ENCODE measurements at regions not wholly inside any gene's neighbourhood (a gene's known extent, or its start where the extent isn't known, plus 50 kb on each side); places are given as distances from the start of the nearest gene placed in this dataset.

DNA sequence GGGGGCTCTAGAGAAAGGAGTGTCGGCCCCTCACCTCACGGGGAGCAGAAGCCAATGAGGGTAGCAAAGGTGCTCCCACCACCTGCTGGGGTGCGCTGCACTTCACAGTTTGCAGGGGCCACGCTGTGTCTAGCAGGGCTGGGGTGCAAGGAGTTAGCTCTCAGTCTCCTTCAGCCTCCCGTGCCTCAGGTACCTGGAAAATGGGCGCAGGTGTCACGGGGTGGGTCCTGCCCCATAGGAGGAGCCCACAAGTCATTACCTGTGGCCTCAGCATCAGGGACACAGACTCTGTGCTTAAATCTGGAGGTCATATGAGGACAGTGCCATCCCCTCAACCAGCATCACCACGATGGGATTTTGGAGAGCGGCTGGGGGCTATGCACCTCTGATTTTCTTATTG, 326.7 kb downstream of the ADGRD1 start:
- no peak for TF ChIP-seq TAF1 (IDR thresholded peaks at IDR 0.05; ENCODE audit: borderline replicate concordance, insufficient read depth, low read length)
- TF ChIP-seq, protein P1, sequence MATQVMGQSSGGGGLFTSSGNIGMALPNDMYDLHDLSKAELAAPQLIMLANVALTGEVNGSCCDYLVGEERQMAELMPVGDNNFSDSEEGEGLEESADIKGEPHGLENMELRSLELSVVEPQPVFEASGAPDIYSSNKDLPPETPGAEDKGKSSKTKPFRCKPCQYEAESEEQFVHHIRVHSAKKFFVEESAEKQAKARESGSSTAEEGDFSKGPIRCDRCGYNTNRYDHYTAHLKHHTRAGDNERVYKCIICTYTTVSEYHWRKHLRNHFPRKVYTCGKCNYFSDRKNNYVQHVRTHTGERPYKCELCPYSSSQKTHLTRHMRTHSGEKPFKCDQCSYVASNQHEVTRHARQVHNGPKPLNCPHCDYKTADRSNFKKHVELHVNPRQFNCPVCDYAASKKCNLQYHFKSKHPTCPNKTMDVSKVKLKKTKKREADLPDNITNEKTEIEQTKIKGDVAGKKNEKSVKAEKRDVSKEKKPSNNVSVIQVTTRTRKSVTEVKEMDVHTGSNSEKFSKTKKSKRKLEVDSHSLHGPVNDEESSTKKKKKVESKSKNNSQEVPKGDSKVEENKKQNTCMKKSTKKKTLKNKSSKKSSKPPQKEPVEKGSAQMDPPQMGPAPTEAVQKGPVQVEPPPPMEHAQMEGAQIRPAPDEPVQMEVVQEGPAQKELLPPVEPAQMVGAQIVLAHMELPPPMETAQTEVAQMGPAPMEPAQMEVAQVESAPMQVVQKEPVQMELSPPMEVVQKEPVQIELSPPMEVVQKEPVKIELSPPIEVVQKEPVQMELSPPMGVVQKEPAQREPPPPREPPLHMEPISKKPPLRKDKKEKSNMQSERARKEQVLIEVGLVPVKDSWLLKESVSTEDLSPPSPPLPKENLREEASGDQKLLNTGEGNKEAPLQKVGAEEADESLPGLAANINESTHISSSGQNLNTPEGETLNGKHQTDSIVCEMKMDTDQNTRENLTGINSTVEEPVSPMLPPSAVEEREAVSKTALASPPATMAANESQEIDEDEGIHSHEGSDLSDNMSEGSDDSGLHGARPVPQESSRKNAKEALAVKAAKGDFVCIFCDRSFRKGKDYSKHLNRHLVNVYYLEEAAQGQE (IDR thresholded peaks at IDR 0.05; ENCODE audit: insufficient read depth in 1 of 2, low read depth in 2 of 2, low read length in 2 of 2), result no peak
- TF ChIP-seq POLR2AphosphoS5 (IDR thresholded peaks at IDR 0.05; ENCODE audit: low read depth, low read length), result no peak
- TF ChIP-seq SIN3A (IDR thresholded peaks at IDR 0.05; ENCODE audit: borderline replicate concordance, insufficient read depth, low read length), result no peak
- TF ChIP-seq FOXP2 (optimal IDR thresholded peaks at IDR 0.05; ENCODE audit: borderline replicate concordance, extremely low read depth, extremely low read length, insufficient read depth), result no peak

GRCh38 chr12:131281016-131281415, 327.3 kb downstream of the ADGRD1 start:
- TF ChIP-seq SIN3A (IDR thresholded peaks at IDR 0.05; ENCODE audit: borderline replicate concordance, insufficient read depth, low read length) (no peak), POLR2AphosphoS5 (IDR thresholded peaks at IDR 0.05; ENCODE audit: low read depth, low read length) (no peak), TAF1 (IDR thresholded peaks at IDR 0.05; ENCODE audit: borderline replicate concordance, insufficient read depth, low read length) (no peak), FOXP2 (optimal IDR thresholded peaks at IDR 0.05; ENCODE audit: borderline replicate concordance, extremely low read depth, extremely low read length, insufficient read depth) (no peak)
- TF ChIP-seq, protein P1 (IDR thresholded peaks at IDR 0.05; ENCODE audit: insufficient read depth in 1 of 2, low read depth in 2 of 2, low read length in 2 of 2), result no peak

DNA sequence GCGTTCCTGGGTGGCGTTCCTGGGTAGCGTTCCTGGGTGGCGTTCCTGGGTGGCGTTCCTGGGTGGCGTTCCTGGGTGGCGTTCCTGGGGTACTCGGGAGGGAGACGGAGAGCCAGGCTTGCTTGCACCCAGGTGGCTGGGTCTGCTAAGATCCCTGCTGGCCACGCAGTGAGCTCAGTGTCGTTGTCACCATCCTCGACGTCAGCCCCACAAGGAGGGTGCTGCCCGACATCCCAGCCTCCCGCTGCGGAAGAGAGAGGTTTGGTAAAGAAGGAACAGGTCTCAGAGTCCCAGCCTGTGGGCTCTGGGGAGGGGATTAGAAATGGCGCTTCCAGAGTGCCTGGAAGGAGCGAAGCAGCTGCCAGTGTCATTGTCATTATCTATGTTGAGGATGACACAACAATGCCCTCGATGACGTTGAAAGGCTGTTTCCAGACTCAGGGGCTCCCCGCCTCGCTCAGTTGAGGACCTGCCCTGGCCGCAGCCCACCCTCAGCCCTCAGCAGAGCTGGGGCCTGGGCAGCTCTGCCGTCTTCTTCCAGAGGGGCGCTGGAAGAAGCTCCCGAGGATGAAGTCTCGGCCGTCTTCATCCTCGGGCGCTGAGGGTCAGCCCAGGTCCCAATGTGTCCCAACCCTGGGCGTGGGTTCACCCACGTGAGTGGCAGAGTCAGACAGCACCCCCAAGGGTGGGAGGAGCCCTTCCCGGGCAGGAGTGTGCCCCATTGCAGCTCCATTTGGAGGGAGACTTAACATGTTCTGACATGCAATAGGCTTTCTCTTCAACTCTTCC, 328.8 kb downstream of the ADGRD1 start:
- TF ChIP-seq POLR2AphosphoS5 (IDR thresholded peaks at IDR 0.05; ENCODE audit: low read depth, low read length), result no peak
- TF ChIP-seq FOXP2 (optimal IDR thresholded peaks at IDR 0.05; ENCODE audit: borderline replicate concordance, extremely low read depth, extremely low read length, insufficient read depth), result no peak
- TF ChIP-seq, protein P1 (IDR thresholded peaks at IDR 0.05; ENCODE audit: insufficient read depth in 1 of 2, low read depth in 2 of 2, low read length in 2 of 2), result no peak
- TF ChIP-seq SIN3A (IDR thresholded peaks at IDR 0.05; ENCODE audit: borderline replicate concordance, insufficient read depth, low read length), result no peak
- TF ChIP-seq TAF1 (IDR thresholded peaks at IDR 0.05; ENCODE audit: borderline replicate concordance, insufficient read depth, low read length), result no peak

GRCh38 chr12:131283191-131283861, 329.6 kb downstream of the ADGRD1 start:
- TF ChIP-seq POLR2AphosphoS5 (IDR thresholded peaks at IDR 0.05; ENCODE audit: low read depth, low read length), result no peak
- TF ChIP-seq FOXP2 (optimal IDR thresholded peaks at IDR 0.05; ENCODE audit: borderline replicate concordance, extremely low read depth, extremely low read length, insufficient read depth), result no peak
- no peak for TF ChIP-seq TAF1 (IDR thresholded peaks at IDR 0.05; ENCODE audit: borderline replicate concordance, insufficient read depth, low read length)
- TF ChIP-seq, protein P1 (IDR thresholded peaks at IDR 0.05; ENCODE audit: insufficient read depth in 1 of 2, low read depth in 2 of 2, low read length in 2 of 2), result no peak
- no peak for TF ChIP-seq SIN3A (IDR thresholded peaks at IDR 0.05; ENCODE audit: borderline replicate concordance, insufficient read depth, low read length)

Measured in PFSK-1 (cell line).